ENCODE measurements at regions not wholly inside any gene's neighbourhood (a gene's known extent, or its start where the extent isn't known, plus 50 kb on each side); places are given as distances from the start of the nearest gene placed in this dataset.

- TF ChIP-seq CTCF (conservative IDR thresholded peaks at IDR 0.05 in 1 of 2, IDR thresholded peaks at IDR 0.05 in 1 of 2; ENCODE audit: extremely low read depth in 1 of 2, insufficient read depth in 1 of 2, low read depth in 1 of 2, low read length in 2 of 2) (no peak), EZH2 (IDR thresholded peaks at IDR 0.05; ENCODE audit: borderline replicate concordance, low read length) (no peak)
These were observed 80.3 kb upstream of the IGSF10 start for GRCh38 chr3:151541178-151541577.
